ENCODE measurements at regions not wholly inside any gene's neighbourhood (a gene's known extent, or its start where the extent isn't known, plus 50 kb on each side); places are given as distances from the start of the nearest gene placed in this dataset.
"Not testable (repeated sequence)": the region's sequence is repeated elsewhere in the genome, so short reads cannot be mapped to it uniquely, and the experiment has no call there.

- in situ Hi-C loops (cut with MboI; ENCODE audit: low sequenced_read_pairs): no loop called here
Observed at GRCh38 chr9:95588724-95589588, 72.2 kb upstream of the PTCH1 start.

- in situ Hi-C loops (cut with MboI; ENCODE audit: low sequenced_read_pairs): no loop called here
Observed at GRCh38 chr9:95587021-95587964, 70.5 kb upstream of the PTCH1 start.

- in situ Hi-C loops (cut with MboI; ENCODE audit: low sequenced_read_pairs): no loop called here
Observed at GRCh38 chr9:95586326-95586725, 69.6 kb upstream of the PTCH1 start.

GRCh38 chr9:95585824-95586223 lies 69.1 kb upstream of the PTCH1 start:
- in situ Hi-C loops (cut with MboI; ENCODE audit: low sequenced_read_pairs): no loop called here

- in situ Hi-C loops (cut with MboI; ENCODE audit: low sequenced_read_pairs): no loop called here
Observed at GRCh38 chr9:95584176-95584575, 67.4 kb upstream of the PTCH1 start.

GRCh38 chr9:95581900-95582299 lies 65.1 kb upstream of the PTCH1 start:
- in situ Hi-C loops (cut with MboI; ENCODE audit: low sequenced_read_pairs): no loop called here

- in situ Hi-C loops (cut with MboI; ENCODE audit: low sequenced_read_pairs): no loop called here
Observed at GRCh38 chr9:95580812-95581761, 64.3 kb upstream of the PTCH1 start.

GRCh38 chr9:95574866-95575553 lies 58.2 kb upstream of the PTCH1 start:
- in situ Hi-C loops (cut with MboI; ENCODE audit: low sequenced_read_pairs): no loop called here

GRCh38 chr9:95574176-95574575 lies 57.4 kb upstream of the PTCH1 start:
- in situ Hi-C loops (cut with MboI; ENCODE audit: low sequenced_read_pairs): no loop called here

- in situ Hi-C loops (cut with MboI; ENCODE audit: low sequenced_read_pairs): no loop called here
Observed at GRCh38 chr9:95573463-95573862, 56.7 kb upstream of the PTCH1 start.

GRCh38 chr9:95572381-95573151 lies 55.8 kb upstream of the PTCH1 start:
- in situ Hi-C loops (cut with MboI; ENCODE audit: low sequenced_read_pairs): no loop called here

GRCh38 chr9:95570646-95571045 lies 53.9 kb upstream of the PTCH1 start:
- in situ Hi-C loops (cut with MboI; ENCODE audit: low sequenced_read_pairs): no loop called here

GRCh38 chr9:95570150-95570549 lies 53.4 kb upstream of the PTCH1 start:
- in situ Hi-C loops (cut with MboI; ENCODE audit: low sequenced_read_pairs): no loop called here

GRCh38 chr9:95568735-95569134 lies 52.0 kb upstream of the PTCH1 start:
- in situ Hi-C loops (cut with MboI; ENCODE audit: low sequenced_read_pairs): not testable (repeated sequence)
